BJ (cell line): ENCODE measurements at regions not wholly inside any gene's neighbourhood (a gene's known extent, or its start where the extent isn't known, plus 50 kb on each side); places are given as distances from the start of the nearest gene placed in this dataset.
"Not testable (repeated sequence)": the region's sequence is repeated elsewhere in the genome, so short reads cannot be mapped to it uniquely, and the experiment has no call there.

Experiments used
- CTCF ChIA-PET: fragments of 350-600 bp; formaldehyde crosslinking; extraction: SDS; loops from one replicate; lab custom pipeline; 2021; ENCODE audit warnings: antibody characterized with exemption, inconsistent platforms; lab: Yijun Ruan, JAX
- POLR2A ChIA-PET: fragments of 300-600 bp; sonication (Branson Sonifier 250); formaldehyde crosslinking; extraction: SDS; loops from one replicate; lab custom pipeline; 2021; ENCODE audit warnings: antibody characterized with exemption; lab: Charles Lee
- DNase-seq: peaks from one replicate; pipeline ENCODE4 v3.0.0-alpha.2; 2011; ENCODE audit warnings: low read depth
- H3K27me3 ChIP-seq: 2 replicates; pipeline ENCODE4 v1.6.0; 2011; ENCODE audit warnings: low read length; ENCODE audit not compliant: control insufficient read depth, insufficient read depth
- H3K36me3 ChIP-seq: 2 replicates; pipeline ENCODE4 v1.5.1; 2011; ENCODE audit warnings: low read length; ENCODE audit not compliant: control insufficient read depth, insufficient read depth
- H3K4me3 ChIP-seq: 2 replicates; pipeline ENCODE4 v1.5.1; 2011; ENCODE audit warnings: low read depth, mild to moderate bottlenecking, control low read depth, low read length
- CTCF ChIP-seq: IDR thresholded peaks from 2 replicates; pipeline ENCODE4 v1.5.1; 2011; ENCODE audit warnings: low read depth, mild to moderate bottlenecking, control low read depth, inconsistent platforms, low read length, moderate library complexity; ENCODE audit not compliant: insufficient read depth

- H3K4me3 ChIP-seq: no peak overlapping the region
- TF ChIP-seq CTCF: no peak
- no peak for DNase-seq
- CTCF ChIA-PET: interaction anchor here (0.9 kb wide), 1 partner anchor 11 kb away, joined by 4 read pairs; no protein-coding TSS in a partner anchor
- H3K27me3 ChIP-seq: peaks cover 4% of the 10 kb centered on the region
- H3K36me3 ChIP-seq: no peaks in the 10 kb centered on the region
- POLR2A ChIA-PET: no interaction called here
Observed at GRCh38 chr3:194035406-194036138, 100.4 kb upstream of the HES1 start.

- no peak for DNase-seq
- POLR2A ChIA-PET: no interaction called here
- Histone ChIP-seq H3K4me3 (no peak overlapping the region), H3K36me3 (no peaks in the 10 kb centered on the region), H3K27me3 (peaks cover 6% of the 10 kb centered on the region)
- TF ChIP-seq CTCF: no peak
- CTCF ChIA-PET: no interaction called here
Observed at GRCh38 chr3:194036842-194037241, 99.1 kb upstream of the HES1 start.

GRCh38 chr3:194038346-194038745, 97.6 kb upstream of the HES1 start:
- H3K27me3 ChIP-seq, DNase-seq, H3K4me3 ChIP-seq, POLR2A ChIA-PET, H3K36me3 ChIP-seq: not testable (repeated sequence)
- CTCF ChIA-PET: interaction anchor here (0.6 kb wide), 1 partner anchor 691 kb away, joined by 4 read pairs; no protein-coding TSS in a partner anchor

GRCh38 chr3:194038960-194039359, 97.0 kb upstream of the HES1 start:
- Histone ChIP-seq H3K27me3 (peaks cover 6% of the 10 kb centered on the region), H3K36me3 (no peaks in the 10 kb centered on the region), H3K4me3 (no peak overlapping the region)
- no peak for TF ChIP-seq CTCF
- CTCF ChIA-PET: no interaction called here
- POLR2A ChIA-PET: no interaction called here
- DNase-seq: no peak

GRCh38 chr3:194040516-194041273, 95.3 kb upstream of the HES1 start:
- Histone ChIP-seq H3K36me3 (no peaks in the 10 kb centered on the region), H3K4me3 (no peak overlapping the region), H3K27me3 (peaks cover 5% of the 10 kb centered on the region)
- no peak for TF ChIP-seq CTCF
- CTCF ChIA-PET: no interaction called here
- no peak for DNase-seq
- POLR2A ChIA-PET: no interaction called here
